ENCODE measurements at regions not wholly inside any gene's neighbourhood (a gene's known extent, or its start where the extent isn't known, plus 50 kb on each side); places are given as distances from the start of the nearest gene placed in this dataset.

DNA sequence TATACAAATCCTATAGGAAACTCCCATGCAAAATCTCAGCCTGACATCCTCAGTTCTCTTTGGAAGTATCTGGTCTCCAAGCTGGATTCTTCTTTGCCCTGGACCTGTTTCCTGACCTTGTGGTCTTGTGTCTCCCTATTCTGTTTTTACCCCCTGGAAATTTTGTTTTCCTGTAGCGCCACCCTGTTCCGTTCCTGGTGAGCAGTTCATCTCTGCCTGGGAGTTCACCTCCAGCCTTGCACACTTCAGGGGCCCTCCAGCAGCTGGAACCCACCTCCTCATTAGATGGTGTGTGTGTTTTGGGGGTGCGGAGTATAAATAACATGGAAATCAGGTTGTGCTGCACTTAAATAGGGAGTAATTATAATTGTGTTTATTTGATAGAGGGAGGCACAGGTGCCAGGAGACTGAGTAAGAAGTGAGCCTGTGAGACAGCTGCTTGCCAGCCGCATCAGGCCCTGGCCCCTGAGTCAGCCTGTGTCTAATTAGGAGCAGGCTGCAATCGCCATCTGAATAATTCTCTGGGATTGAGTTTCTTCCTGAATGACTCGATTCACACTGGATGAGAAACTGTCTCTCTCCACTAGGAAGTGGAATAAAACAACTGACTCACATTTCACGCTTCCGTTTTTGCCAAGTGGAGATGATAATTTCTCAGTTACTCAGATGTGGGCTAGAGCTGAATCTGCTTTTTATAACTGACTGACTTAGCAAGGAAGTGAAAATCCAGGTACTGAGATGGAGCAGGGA, 69.4 kb upstream of the HECTD2 start:
- TF ChIP-seq POLR2A (IDR thresholded peaks at IDR 0.05; ENCODE audit: low read length) (no peak), GATA1 (IDR thresholded peaks at IDR 0.05; ENCODE audit: low read depth, low read length) (no peak)

Measured in erythroblast (primary cell).